A673 (cell line): ENCODE measurements at regions not wholly inside any gene's neighbourhood (a gene's known extent, or its start where the extent isn't known, plus 50 kb on each side); places are given as distances from the start of the nearest gene placed in this dataset.
"Not testable (repeated sequence)": the region's sequence is repeated elsewhere in the genome, so short reads cannot be mapped to it uniquely, and the experiment has no call there.

Experiments used
- BruUV-seq: library from RNA; stranded (reverse); fragments of 400-500 nt; replicated peaks from 2 replicates; lab custom pipeline; 2021; lab: Mats Ljungman, UMichigan
- CTCF ChIA-PET: fragments of 300-600 bp; sonication (Branson Sonifier 250); formaldehyde crosslinking; loops from one replicate; lab custom pipeline; 2022; ENCODE audit warnings: antibody characterized with exemption; lab: Charles Lee
- POLR2A ChIA-PET: fragments of 300-600 bp; sonication (Branson Sonifier 250); formaldehyde crosslinking; loops from one replicate; lab custom pipeline; 2022; ENCODE audit warnings: antibody characterized with exemption; ENCODE audit not compliant: low non-redundant PET; lab: Charles Lee
- DNase-seq: peaks from one replicate; pipeline ENCODE4 v3.0.0-alpha.2; 2015; ENCODE audit warnings: low spot score
- H3K27ac ChIP-seq: fragments of 200-600 bp; sonication (generic); 2 replicates; pipeline ENCODE4 v1.5.1; 2016; ENCODE audit warnings: mixed run types, low read depth, mild to moderate bottlenecking, mixed read lengths, antibody characterized with exemption, low read length; ENCODE audit not compliant: poor library complexity, severe bottlenecking
- H3K27me3 ChIP-seq: fragments of 200-600 bp; sonication (generic); replicated peaks from 2 replicates; pipeline ENCODE4 v1.6.1; 2017; ENCODE audit warnings: mixed run types, low read depth, mild to moderate bottlenecking, mixed read lengths, antibody characterized with exemption, low read length; ENCODE audit not compliant: insufficient read depth, poor library complexity
- H3K36me3 ChIP-seq: fragments of 200-600 bp; sonication (generic); 2 replicates; pipeline ENCODE4 v1.6.1; 2016; ENCODE audit warnings: mixed run types, mild to moderate bottlenecking, mixed read lengths, antibody characterized with exemption, low read length; ENCODE audit not compliant: insufficient read depth, poor library complexity, severe bottlenecking
- H3K4me1 ChIP-seq: fragments of 200-600 bp; sonication (generic); 2 replicates; pipeline ENCODE4 v1.6.1; 2017; ENCODE audit warnings: mixed run types, mild to moderate bottlenecking, mixed read lengths, antibody characterized with exemption, low read length; ENCODE audit not compliant: insufficient read depth, poor library complexity, severe bottlenecking
- H3K4me3 ChIP-seq: fragments of 200-600 bp; sonication (generic); 2 replicates; pipeline ENCODE4 v1.5.1; 2016; ENCODE audit warnings: low read depth, mixed run types, mild to moderate bottlenecking, mixed read lengths, low read length; ENCODE audit not compliant: poor library complexity, severe bottlenecking
- H3K9me3 ChIP-seq: fragments of 200-600 bp; sonication (generic); 2 replicates; pipeline ENCODE4 v1.6.1; 2016; ENCODE audit warnings: mixed run types, low read depth, mild to moderate bottlenecking, mixed read lengths, antibody characterized with exemption, low read length; ENCODE audit not compliant: poor library complexity, severe bottlenecking
- EZH2 ChIP-seq: fragments of 200-600 bp; sonication (generic); IDR thresholded peaks from 2 replicates; pipeline ENCODE4 v1.6.1; 2017; ENCODE audit warnings: borderline replicate concordance, low read depth, mild to moderate bottlenecking, mixed read lengths, antibody characterized with exemption, low read length; ENCODE audit not compliant: poor library complexity, severe bottlenecking
- intact Hi-C: fragments of 100-400 bp; cut with micrococcal nuclease; formaldehyde crosslinking; loops from one replicate; pipeline ENCODE4 v1.10.0; 2022; ENCODE audit not compliant: unreplicated experiment
- TF ChIP-seq, protein P1 (sequence below): fragments of 300-800, 200-600 bp; sonication (generic); conservative IDR thresholded peaks from 2 replicates; pipeline ENCODE4 v1.5.1; 2017; ENCODE audit warnings: low read depth, mild to moderate bottlenecking, antibody characterized with exemption, low read length, moderate library complexity, mixed read lengths

DNA sequence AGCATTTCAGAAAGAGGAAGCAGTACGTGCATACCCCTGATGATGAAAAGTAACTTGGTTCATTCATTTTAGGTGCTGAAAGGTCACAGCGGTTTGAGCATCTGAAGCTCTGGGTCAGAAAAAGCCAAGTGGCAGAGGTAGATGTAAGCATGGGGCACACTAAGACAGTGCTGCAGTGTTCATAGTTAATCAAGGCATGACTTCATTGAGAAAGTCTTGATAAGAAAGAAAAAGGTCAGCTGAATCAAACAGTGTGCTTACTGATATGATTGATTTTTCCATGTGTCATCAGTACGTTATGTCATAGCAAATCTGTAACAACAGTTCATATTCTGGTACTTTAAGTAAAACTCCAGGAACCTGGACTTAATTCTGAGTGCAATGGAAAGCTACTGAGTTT, 107.7 kb upstream of the PCLO start:
- ChIA-PET CTCF (no interaction called here), POLR2A (no interaction called here)
- no peak overlapping the region for H3K4me3 ChIP-seq
- no peaks in the 10 kb centered on the region for H3K36me3 ChIP-seq
- no peaks in the 10 kb centered on the region for H3K9me3 ChIP-seq
- intact Hi-C loops: no loop called here
- TF ChIP-seq, protein P1, sequence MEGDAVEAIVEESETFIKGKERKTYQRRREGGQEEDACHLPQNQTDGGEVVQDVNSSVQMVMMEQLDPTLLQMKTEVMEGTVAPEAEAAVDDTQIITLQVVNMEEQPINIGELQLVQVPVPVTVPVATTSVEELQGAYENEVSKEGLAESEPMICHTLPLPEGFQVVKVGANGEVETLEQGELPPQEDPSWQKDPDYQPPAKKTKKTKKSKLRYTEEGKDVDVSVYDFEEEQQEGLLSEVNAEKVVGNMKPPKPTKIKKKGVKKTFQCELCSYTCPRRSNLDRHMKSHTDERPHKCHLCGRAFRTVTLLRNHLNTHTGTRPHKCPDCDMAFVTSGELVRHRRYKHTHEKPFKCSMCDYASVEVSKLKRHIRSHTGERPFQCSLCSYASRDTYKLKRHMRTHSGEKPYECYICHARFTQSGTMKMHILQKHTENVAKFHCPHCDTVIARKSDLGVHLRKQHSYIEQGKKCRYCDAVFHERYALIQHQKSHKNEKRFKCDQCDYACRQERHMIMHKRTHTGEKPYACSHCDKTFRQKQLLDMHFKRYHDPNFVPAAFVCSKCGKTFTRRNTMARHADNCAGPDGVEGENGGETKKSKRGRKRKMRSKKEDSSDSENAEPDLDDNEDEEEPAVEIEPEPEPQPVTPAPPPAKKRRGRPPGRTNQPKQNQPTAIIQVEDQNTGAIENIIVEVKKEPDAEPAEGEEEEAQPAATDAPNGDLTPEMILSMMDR: no peak
- no peak for TF ChIP-seq EZH2
- no peaks in the 10 kb centered on the region for H3K27me3 ChIP-seq
- no peak overlapping the region for H3K27ac ChIP-seq
- DNase-seq: no peak
- BruUV-seq: no TSS peak
- H3K4me1 ChIP-seq: no peaks in the 10 kb centered on the region

DNA sequence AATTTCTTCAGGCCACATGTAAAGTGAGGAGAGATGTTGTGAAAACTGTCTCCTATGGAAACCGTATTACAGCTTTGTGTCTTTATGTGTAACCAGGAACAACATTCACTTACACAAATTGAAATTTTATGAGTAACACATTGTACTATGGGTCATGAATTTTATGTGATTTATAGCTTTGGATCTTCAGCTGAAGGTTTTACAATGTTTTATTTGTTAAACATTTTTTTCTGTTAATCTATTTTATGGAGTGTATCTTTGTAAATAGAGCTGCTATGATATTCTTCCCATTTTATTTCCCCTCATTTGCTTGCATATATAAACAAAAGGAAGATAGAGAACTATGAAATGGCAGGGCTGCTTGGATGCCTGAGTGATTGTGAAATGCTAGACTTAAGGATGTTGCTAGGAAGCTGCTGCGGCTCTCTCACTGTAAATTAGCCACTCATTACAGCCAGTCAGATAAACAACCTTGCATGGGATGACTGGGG, 104.5 kb upstream of the PCLO start:
- ChIA-PET POLR2A (no interaction called here), CTCF (no interaction called here)
- TF ChIP-seq EZH2: no peak
- TF ChIP-seq, protein P1: no peak
- Histone ChIP-seq H3K27me3 (no peaks in the 10 kb centered on the region), H3K27ac (no peak overlapping the region), H3K4me3 (no peak overlapping the region), H3K9me3 (no peaks in the 10 kb centered on the region), H3K4me1 (no peaks in the 10 kb centered on the region), H3K36me3 (no peaks in the 10 kb centered on the region)
- BruUV-seq: no TSS peak
- intact Hi-C loops: no loop called here
- no peak for DNase-seq

DNA sequence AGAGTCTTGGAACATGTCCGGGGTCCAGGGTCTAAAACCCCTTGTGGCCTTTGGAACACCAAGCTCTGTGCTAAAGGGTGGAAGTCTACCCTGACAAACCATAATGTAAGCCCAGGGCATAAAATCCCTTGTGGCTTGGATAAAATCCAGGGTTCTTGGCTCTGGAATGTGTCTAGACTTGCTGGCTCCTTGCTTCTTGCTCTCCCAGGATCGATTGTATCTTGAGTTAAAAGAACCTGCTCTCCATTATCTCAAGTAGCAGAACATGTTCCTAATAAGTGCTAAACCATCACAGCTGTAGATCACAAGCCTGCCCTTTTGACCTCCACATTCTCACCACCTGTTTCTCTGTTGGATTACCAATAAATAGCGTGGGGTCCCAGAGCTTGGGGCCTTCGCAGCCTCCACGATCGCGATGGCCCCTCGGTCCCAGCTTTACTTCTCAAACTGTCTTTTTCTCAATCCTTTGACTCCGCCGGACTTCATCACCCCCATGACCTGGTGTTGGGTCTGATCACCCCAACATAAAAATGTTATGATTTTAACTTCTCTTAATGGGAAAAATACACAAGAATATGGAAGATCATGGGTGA, 100.9 kb upstream of the PCLO start:
- H3K9me3 ChIP-seq, intact Hi-C loops, H3K27me3 ChIP-seq, H3K36me3 ChIP-seq, DNase-seq, H3K27ac ChIP-seq, POLR2A ChIA-PET, CTCF ChIA-PET, BruUV-seq, H3K4me3 ChIP-seq, H3K4me1 ChIP-seq: not testable (repeated sequence)

DNA sequence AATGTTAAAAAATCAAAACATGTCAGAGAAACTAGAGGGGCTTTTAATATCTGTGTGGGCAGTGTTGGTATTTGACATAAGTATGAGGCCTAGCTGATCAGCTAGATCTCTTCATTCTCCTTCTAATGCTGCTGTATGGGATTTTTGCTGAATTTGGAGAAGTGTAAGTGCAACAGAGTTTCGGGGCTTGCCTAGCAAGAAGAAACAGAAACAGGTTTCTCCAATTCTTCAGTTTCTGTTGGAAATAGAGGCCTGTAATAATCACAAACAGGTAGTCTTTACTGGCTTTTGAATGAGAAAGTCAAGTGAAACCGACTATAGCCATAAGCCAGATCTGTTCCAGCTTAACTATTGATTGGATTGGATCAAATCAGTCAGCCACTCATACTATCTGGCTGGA, 96.4 kb upstream of the PCLO start:
- CTCF ChIA-PET: no interaction called here
- DNase-seq: no peak
- intact Hi-C loops: no loop called here
- Histone ChIP-seq H3K4me1 (no peaks in the 10 kb centered on the region), H3K9me3 (no peaks in the 10 kb centered on the region), H3K36me3 (no peaks in the 10 kb centered on the region), H3K27ac (no peak overlapping the region), H3K27me3 (no peaks in the 10 kb centered on the region), H3K4me3 (no peak overlapping the region)
- BruUV-seq: no TSS peak
- POLR2A ChIA-PET: no interaction called here
- no peak for TF ChIP-seq EZH2
- TF ChIP-seq, protein P1: no peak
